HG03354 (cell line): ENCODE measurements at regions not wholly inside any gene's neighbourhood (a gene's known extent, or its start where the extent isn't known, plus 50 kb on each side); places are given as distances from the start of the nearest gene placed in this dataset.

Source experiments
- ATAC-seq: cut with Tn5 transposase; IDR thresholded peaks from one replicate; pipeline ENCODE4 v1.9.1; 2021; ENCODE audit warnings: mild to moderate bottlenecking; ENCODE audit not compliant: unreplicated experiment, poor library complexity, severe bottlenecking

GRCh38 chr13:109608059-109608458 is 178.3 kb downstream of the IRS2 start:
- ATAC-seq = no peak

- no peak for ATAC-seq
These were observed 179.9 kb downstream of the IRS2 start for GRCh38 chr13:109606520-109606919.

DNA sequence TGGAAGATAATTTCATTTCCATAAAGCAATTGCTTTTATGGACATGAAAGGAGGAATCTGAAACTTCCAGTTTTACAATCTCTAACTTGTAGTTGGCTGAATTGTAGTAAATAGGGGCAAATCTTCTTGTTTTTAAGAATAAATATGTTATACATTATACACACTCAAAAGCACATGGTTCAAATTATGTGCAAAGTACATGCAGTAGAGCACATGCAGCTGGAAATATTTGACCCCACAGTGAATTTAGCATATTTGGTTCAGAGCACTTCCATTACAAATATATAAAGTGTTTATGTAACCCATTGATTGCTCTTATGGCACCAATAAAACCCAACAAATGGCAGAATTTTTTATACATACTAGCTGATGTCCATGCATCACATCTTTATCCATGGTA is 180.5 kb downstream of the IRS2 start:
- ATAC-seq = no peak

DNA sequence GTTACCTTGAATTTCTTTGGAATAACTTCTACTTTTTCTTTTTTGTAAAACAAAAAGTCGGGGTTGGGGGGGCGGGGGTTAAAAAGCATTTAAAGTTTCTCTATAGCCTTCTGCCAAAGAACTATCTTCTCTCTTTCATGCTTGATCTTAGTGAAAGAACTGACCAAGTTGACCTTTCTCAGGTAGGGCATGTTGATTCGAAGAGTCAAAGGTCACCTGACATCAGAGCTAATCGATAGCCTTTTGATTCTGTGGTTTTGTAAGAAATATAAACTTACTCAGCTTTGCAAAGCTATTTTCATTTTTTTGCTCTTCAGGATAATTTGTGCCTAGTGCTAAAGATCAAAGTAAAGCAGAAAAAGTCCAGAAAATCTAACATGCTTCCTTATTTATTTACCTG is 181.5 kb downstream of the IRS2 start:
- ATAC-seq = no peak

GRCh38 chr13:109602356-109602755 is 184.0 kb downstream of the IRS2 start:
- ATAC-seq = no peak

DNA sequence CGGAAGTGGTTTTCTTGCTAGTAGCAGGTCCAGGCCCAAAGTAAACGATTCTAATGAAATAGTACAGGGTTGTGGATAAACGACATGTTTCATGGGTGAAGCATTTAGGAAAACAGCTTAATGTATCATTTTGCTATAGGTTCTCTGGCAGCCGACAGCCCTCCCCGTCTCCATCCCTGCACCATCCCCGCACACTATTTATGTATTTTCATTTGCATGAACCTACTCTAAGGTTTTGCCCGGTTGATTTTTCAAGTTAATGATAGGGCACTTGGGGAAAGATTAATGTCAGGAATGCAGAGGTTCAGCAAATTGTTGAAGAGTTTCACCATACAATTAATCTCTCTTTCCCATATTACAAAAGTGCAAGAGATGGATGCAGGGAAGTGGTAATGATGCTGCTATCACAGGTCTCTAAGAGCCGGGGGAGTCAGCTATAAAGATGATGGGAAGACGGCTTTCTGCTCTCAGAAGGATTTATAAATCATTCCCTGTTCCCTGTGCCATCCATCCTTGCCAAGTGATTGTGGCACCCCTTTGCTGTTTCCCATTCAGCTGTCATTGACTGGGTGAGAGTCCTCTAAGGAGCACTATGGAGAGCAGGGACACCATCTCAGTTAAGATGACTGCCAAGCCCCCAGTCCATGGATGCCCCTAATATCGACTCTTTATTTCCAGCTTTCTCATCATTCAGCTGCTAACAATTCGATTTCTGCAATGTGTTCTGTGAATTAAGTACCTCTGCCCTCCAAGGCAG is 186.3 kb downstream of the IRS2 start:
- no peak for ATAC-seq

GRCh38 chr13:109595471-109595870 is 190.9 kb downstream of the IRS2 start:
- no peak for ATAC-seq

DNA sequence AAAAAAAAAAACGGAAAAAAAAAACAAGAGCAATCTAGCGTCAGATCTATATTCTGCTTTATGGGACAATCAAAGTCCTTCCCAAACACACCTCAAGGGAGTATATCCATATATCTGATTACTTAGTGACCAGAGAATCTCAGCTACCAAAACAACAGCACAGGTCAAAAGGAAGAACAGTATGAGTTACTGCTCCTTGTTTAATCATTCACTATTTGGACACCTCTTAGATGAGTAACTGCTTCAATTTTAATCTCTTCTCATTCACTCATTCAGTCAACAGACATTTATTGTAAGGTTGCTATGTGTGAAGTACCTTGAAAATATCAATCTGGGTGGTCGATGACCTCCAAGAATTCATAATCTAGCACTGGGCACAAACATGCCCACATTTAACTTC is 193.2 kb downstream of the IRS2 start:
- ATAC-seq = no peak

DNA sequence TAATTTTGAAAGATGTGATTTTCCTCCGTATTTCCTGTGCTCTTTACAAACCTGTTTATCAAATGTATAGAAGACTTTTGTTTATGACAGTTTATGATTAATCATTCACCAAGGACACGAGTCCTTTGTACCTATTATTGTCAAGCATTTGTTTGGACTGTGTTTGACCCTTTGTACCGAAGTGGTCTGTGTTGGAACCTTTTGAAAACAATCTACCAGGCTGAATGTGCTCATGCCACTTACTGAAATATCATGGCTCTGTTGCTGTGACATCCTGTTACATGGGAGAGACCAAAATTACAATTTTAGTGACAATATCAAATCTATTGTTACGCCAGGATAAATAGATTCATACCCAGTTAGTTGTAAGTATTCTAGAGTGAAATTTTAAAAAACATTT is 193.6 kb downstream of the IRS2 start:
- ATAC-seq = no peak

DNA sequence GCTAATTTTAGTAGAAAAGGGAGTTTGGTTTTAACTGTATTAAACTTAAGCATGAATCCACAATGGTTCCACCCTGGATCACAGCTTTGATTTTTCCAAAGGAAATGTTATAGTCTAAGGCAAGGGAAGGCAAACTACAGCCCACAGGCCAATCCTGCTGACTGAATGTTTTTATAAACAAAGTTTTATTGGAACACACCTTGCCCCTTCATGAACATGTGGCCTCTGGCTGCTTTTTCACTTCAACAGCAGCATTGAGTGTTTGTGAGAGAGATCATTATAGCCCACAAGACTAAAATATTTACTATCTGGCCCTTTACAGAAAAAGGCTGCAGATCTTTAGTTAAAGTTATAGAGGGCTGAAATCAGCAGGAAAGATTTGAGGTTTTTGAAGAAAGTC is 198.7 kb downstream of the IRS2 start:
- no peak for ATAC-seq

- ATAC-seq = no peak
These were observed 199.7 kb downstream of the IRS2 start for GRCh38 chr13:109586509-109587346.

DNA sequence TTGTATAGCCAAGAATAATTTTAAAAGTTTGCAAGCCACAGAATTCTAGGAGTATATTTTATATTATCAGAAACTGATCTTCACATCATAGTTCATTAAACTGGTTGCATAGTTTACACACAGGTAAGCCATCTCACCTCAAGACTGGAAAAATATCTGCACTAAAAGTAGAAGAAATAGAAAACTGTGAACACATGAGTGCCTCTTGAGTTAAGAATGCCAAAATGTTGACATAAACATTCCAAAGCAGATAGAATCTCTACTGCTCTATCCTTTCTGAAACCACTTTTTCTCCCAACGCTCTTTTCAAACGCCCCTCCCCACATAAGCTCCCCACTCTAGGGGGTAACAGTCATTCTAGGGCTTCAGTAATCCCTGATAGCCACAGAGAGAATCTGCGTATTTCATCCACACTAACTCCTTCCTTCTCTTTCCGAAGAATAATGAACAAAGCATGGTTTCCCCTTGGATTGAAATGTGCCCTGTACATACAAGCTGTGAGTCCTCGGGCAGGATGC is 201.5 kb downstream of the IRS2 start:
- ATAC-seq = no peak

DNA sequence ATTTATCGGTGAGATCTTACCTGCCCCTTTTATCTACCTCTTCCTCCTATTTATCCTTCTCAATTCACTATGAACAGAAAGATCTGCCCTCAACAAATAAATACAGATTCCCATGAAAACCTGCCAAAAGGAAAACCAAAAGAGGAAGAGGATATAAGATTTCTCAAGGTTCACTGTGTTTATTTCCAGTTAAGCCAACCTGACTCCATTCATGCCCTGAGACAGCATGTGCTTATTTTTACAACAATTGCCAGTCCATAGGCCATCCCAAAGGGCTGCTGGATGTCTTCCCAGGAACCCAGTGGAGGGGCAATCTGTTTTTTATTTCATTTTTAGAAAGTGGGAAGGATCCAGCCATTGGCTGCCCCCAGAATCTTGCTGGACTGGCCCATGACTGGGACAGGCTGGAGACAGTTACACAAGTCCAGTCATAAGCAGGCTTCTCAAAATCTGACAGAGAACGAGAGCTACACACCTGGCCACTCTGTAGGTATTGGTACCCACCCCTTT is 209.1 kb downstream of the IRS2 start:
- no peak for ATAC-seq

DNA sequence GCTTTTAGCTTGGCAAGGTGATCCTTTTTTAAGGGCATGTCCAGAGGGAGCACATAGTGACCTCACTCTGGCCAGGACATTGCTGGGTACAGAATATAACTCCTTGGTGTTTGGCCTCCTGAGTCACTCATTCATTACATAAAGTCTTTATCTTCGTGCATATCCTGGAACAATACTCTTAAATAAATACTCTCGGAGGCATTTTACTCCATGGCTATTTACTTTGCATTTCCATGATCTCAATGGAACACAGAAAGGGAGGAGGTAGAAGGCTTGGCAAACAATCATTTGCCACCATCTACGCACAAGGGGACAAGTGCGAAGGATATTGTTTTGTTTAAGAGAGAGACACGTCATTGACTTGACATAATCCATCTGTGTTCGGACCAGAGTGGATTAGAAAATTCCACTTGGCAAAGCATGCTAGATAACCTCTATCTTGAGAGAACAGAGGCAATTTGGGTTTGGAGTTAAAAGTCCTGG is 210.0 kb downstream of the IRS2 start:
- no peak for ATAC-seq

DNA sequence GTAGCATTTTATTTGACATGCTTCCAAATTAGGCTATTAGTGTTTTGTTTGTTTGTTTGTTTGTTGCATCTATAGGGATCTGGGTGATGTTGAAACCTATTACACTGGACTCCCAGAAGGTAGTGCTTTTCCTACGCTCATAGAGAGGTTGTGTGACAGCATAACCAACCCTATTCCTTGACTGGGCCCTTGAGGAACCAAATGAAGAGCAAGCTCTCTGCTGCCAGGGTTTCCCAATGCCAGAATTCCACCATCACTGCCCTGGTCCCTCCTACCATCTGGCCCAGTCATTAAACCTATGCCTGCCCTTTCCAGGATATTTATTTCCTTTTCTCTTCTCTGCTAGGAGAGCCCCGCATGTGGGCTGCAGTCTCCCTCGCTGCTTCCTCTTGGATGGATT is 210.6 kb downstream of the IRS2 start:
- no peak for ATAC-seq

- no peak for ATAC-seq
These were observed 214.0 kb downstream of the IRS2 start for GRCh38 chr13:109572389-109572788.

- peak; percentile 99 for ATAC-seq
These were observed 216.2 kb downstream of the IRS2 start for GRCh38 chr13:109569958-109570711.

DNA sequence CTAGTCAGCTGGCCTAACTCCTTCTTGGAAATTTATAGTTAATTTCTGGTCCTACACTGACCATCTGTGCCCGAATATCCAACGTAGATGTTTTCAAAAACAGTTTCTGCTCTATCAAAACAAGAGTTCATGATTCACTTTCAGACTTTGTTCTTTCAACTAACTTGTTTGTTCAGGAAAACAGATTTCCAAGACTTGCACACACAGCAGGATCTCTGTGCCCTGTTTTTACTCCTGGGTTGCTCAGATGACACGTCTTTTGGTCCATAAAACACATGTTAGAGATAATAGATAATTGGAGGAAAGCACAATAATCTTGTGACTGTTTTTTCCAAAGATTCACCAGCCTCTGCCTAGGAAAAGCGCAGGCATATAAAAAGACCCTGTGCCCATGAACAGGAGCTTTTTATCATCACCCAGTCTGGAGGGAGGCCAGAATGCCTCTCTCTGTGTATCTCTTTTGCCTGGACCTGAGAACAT is 218.0 kb downstream of the IRS2 start:
- ATAC-seq = no peak

GRCh38 chr13:109567315-109567714 is 219.1 kb downstream of the IRS2 start:
- ATAC-seq = no peak

DNA sequence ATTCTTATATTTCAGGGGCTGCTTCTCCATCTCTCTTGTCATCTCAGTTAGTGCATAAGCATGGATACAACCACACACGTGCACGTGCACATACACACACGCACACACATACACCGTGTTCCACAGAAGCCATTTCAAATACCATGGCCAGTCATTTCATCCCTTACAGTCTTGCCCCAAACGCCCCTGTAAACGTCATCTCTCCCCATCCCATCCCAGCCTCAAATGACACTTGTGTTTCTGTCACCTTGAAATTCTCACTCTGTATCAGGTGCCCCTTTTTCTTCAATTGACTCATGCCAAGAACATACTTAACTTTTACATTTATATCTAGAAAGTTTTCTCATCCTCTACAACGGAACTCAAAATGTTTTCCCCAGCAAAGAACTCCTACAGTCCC is 220.5 kb downstream of the IRS2 start:
- ATAC-seq = no peak
